SU-DHL-6 (cell line): ENCODE measurements at regions not wholly inside any gene's neighbourhood (a gene's known extent, or its start where the extent isn't known, plus 50 kb on each side); places are given as distances from the start of the nearest gene placed in this dataset.
"Not testable (repeated sequence)": the region's sequence is repeated elsewhere in the genome, so short reads cannot be mapped to it uniquely, and the experiment has no call there.

Experiments
- CTCF ChIP-seq: fragments of 200-600 bp; sonication (generic); IDR thresholded peaks from one replicate; pipeline ENCODE4 v1.5.1; 2017; ENCODE audit warnings: antibody characterized with exemption, mild to moderate bottlenecking, low read length, moderate library complexity; ENCODE audit not compliant: insufficient read depth, poor library complexity, severe bottlenecking
- EZH2phosphoT487 ChIP-seq: fragments of 200-600 bp; sonication (generic), shearing (Covaris generic); conservative IDR thresholded peaks from 2 replicates; pipeline ENCODE4 v1.6.1; 2018; ENCODE audit warnings: mild to moderate bottlenecking, antibody characterized with exemption, low read length, moderate library complexity, mixed read lengths

- not testable (repeated sequence) for TF ChIP-seq CTCF, EZH2phosphoT487
Observed at GRCh38 chr14:106081721-106082120, 555.3 kb downstream of the TMEM121 start.
